Lower lobe of right lung (tissue), 2 donors: ENCODE measurements at regions not wholly inside any gene's neighbourhood (a gene's known extent, or its start where the extent isn't known, plus 50 kb on each side); places are given as distances from the start of the nearest gene placed in this dataset.

ENCODE experiments used
- ATAC-seq, 2 donors: fragments of 200-7000 bp; cut with Tn5 transposase; one replicate each; pipeline ENCODE4 v1.9.1; 2020 to 2022; ENCODE audit warnings: mild to moderate bottlenecking in 2 of 2, moderate library complexity in 2 of 2
- DNase-seq: peaks from one replicate; pipeline ENCODE4 v3.0.0-alpha.2; 2020
- H3K27ac ChIP-seq: fragments of 200-600 bp; one replicate; pipeline ENCODE4 v1.8.0; 2022
- H3K27me3 ChIP-seq: fragments of 200-600 bp; one replicate; pipeline ENCODE4 v1.8.0; 2022; ENCODE audit warnings: low read depth
- H3K36me3 ChIP-seq: fragments of 200-600 bp; one replicate; pipeline ENCODE4 v1.8.0; 2022; ENCODE audit warnings: mild to moderate bottlenecking
- H3K4me1 ChIP-seq: fragments of 200-600 bp; one replicate; pipeline ENCODE4 v1.8.0; 2022
- H3K4me3 ChIP-seq: fragments of 200-600 bp; one replicate; pipeline ENCODE4 v1.8.0; 2022; ENCODE audit warnings: mild to moderate bottlenecking
- H3K9me3 ChIP-seq: fragments of 200-600 bp; one replicate; pipeline ENCODE4 v1.8.0; 2022
- CTCF ChIP-seq: fragments of 200-600 bp; IDR thresholded peaks from one replicate; pipeline ENCODE4 v1.8.0; 2022; ENCODE audit warnings: antibody characterized with exemption, mild to moderate bottlenecking
- intact Hi-C: fragments of 100-400 bp; cut with DNase I; formaldehyde crosslinking; loops from one replicate; pipeline ENCODE4 v1.11.0; 2022
- donor health status: DM: no; HTN: yes; CAD: no; lungs with severe emphysema.

- intact Hi-C loops: no loop called here
- no peak for TF ChIP-seq CTCF
- DNase-seq: no peak
- Histone ChIP-seq H3K36me3 (no peaks in the 10 kb centered on the region), H3K4me3 (no peak overlapping the region), H3K9me3 (no peaks in the 10 kb centered on the region), H3K4me1 (no peaks in the 10 kb centered on the region), H3K27me3 (peaks cover 3% of the 10 kb centered on the region), H3K27ac (no peak overlapping the region)
- ATAC-seq: no peak
Measured at GRCh38 chr11:119865661-119866156, 136.7 kb upstream of the NECTIN1 start.

DNA sequence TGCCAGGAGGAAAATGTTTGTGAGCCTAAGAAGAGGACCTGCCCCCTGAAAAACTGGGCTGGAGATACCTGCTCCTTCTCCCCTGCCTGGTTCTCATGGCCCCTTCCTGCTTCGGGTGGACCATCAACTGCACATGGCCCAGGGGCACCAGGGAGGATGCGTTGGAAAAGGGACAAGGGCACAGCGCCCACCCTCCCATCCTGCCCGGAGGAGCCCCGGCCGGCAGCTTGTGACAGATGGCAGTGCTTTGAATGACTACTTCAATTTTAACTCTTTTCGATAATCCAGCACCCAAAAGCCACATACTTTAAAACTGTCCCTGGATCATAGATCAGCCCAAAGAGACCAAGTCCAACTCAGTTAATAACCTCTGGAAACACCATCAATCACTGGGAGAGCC lies 135.8 kb upstream of the NECTIN1 start:
- intact Hi-C loops: no loop called here
- H3K27me3 ChIP-seq: peaks cover 9% of the 10 kb centered on the region
- no peaks in the 10 kb centered on the region for H3K4me1 ChIP-seq
- no peaks in the 10 kb centered on the region for H3K36me3 ChIP-seq
- H3K4me3 ChIP-seq: no peak overlapping the region
- H3K27ac ChIP-seq: no peak overlapping the region
- DNase-seq (no peak), ATAC-seq (no peak)
- H3K9me3 ChIP-seq: no peaks in the 10 kb centered on the region
- no peak for TF ChIP-seq CTCF

- intact Hi-C loops: no loop called here
- peaks cover 12% of the 10 kb centered on the region for H3K27me3 ChIP-seq
- no peak for TF ChIP-seq CTCF
- H3K4me1 ChIP-seq: no peaks in the 10 kb centered on the region
- H3K4me3 ChIP-seq: no peak overlapping the region
- DNase-seq (no peak), ATAC-seq (no peak)
- no peaks in the 10 kb centered on the region for H3K36me3 ChIP-seq
- H3K27ac ChIP-seq: no peak overlapping the region
- H3K9me3 ChIP-seq: no peaks in the 10 kb centered on the region
Measured at GRCh38 chr11:119863851-119864601, 135.0 kb upstream of the NECTIN1 start.

- Histone ChIP-seq H3K36me3 (no peaks in the 10 kb centered on the region), H3K27ac (no peak overlapping the region), H3K27me3 (peaks cover 19% of the 10 kb centered on the region), H3K4me3 (no peak overlapping the region), H3K4me1 (no peaks in the 10 kb centered on the region), H3K9me3 (no peaks in the 10 kb centered on the region)
- intact Hi-C loops: no loop called here
- DNase-seq (no peak), ATAC-seq (no peak)
- TF ChIP-seq CTCF: no peak
Measured at GRCh38 chr11:119863236-119863635, 134.2 kb upstream of the NECTIN1 start.

GRCh38 chr11:119861160-119861559 lies 132.2 kb upstream of the NECTIN1 start:
- TF ChIP-seq CTCF: no peak
- DNase-seq (no peak), ATAC-seq (no peak)
- Histone ChIP-seq H3K27me3 (peaks cover 31% of the 10 kb centered on the region), H3K9me3 (no peaks in the 10 kb centered on the region), H3K27ac (no peak overlapping the region), H3K4me1 (no peaks in the 10 kb centered on the region), H3K36me3 (no peaks in the 10 kb centered on the region), H3K4me3 (no peak overlapping the region)
- intact Hi-C loops: no loop called here
